DND-41 (cell line): ENCODE measurements at regions not wholly inside any gene's neighbourhood (a gene's known extent, or its start where the extent isn't known, plus 50 kb on each side); places are given as distances from the start of the nearest gene placed in this dataset.
A peak's percentile ranks its signal among the peaks of the same experiment; 100 is the strongest.

Source experiments
- ATAC-seq: fragments of 200-7000 bp; cut with Tn5 transposase; 3 replicates; pipeline ENCODE4 v1.9.1; 2021; ENCODE audit warnings: low read depth; ENCODE audit not compliant: insufficient read depth
- DNase-seq: peaks from one replicate; pipeline ENCODE4 v3.0.0-alpha.2; 2020
- H2AFZ ChIP-seq: 2 replicates; pipeline ENCODE4 v1.6.0; 2012; ENCODE audit warnings: low read depth, low read length
- H3K27ac ChIP-seq: 2 replicates; pipeline ENCODE4 v1.5.1; 2012; ENCODE audit warnings: low read length, inconsistent platforms
- H3K27me3 ChIP-seq: fragments of 200-600 bp; sonication (generic); 2 replicates; pipeline ENCODE4 v1.6.0; 2012; ENCODE audit warnings: low read length, mild to moderate bottlenecking, inconsistent platforms; ENCODE audit not compliant: insufficient read depth, poor library complexity
- H3K36me3 ChIP-seq: 2 replicates; pipeline ENCODE4 v1.5.1; 2012; ENCODE audit warnings: low read length, inconsistent platforms; ENCODE audit not compliant: insufficient read depth
- H3K4me1 ChIP-seq: 2 replicates; pipeline ENCODE4 v1.5.1; 2012; ENCODE audit warnings: mild to moderate bottlenecking, low read length; ENCODE audit not compliant: insufficient read depth
- H3K4me2 ChIP-seq: 2 replicates; pipeline ENCODE4 v1.6.0; 2012; ENCODE audit warnings: mild to moderate bottlenecking, moderate library complexity, low read length, inconsistent platforms; ENCODE audit not compliant: insufficient read depth
- H3K4me3 ChIP-seq, 2 experiments: fragments of 200-600 bp in 1 of 2; shearing (Covaris generic) in 1 of 2; 2 replicates each; pipeline ENCODE4 v1.5.1; 2012 to 2016; ENCODE audit warnings: inconsistent platforms in 2 of 2, low read length in 2 of 2, mild to moderate bottlenecking in 2 of 2, low read depth in 1 of 2, moderate library complexity in 1 of 2
- H3K79me2 ChIP-seq: 2 replicates; pipeline ENCODE4 v1.6.0; 2012; ENCODE audit warnings: low read length, inconsistent platforms; ENCODE audit not compliant: insufficient read depth
- H3K9ac ChIP-seq: 2 replicates; pipeline ENCODE4 v1.6.0; 2012; ENCODE audit warnings: low read depth, mild to moderate bottlenecking, inconsistent platforms, low read length, moderate library complexity
- H3K9me3 ChIP-seq: 2 replicates; pipeline ENCODE4 v1.5.1; 2012; ENCODE audit warnings: low read length, moderate library complexity, mild to moderate bottlenecking, inconsistent platforms; ENCODE audit not compliant: insufficient read depth, severe bottlenecking
- H4K20me1 ChIP-seq: 2 replicates; pipeline ENCODE4 v1.6.0; 2012; ENCODE audit warnings: low read length; ENCODE audit not compliant: insufficient read depth
- EZH2 ChIP-seq: IDR thresholded peaks from 3 replicates; pipeline ENCODE4 v1.6.1; 2012; ENCODE audit warnings: borderline replicate concordance, low read depth, mild to moderate bottlenecking, moderate library complexity, low read length, inconsistent platforms; ENCODE audit not compliant: severe bottlenecking
- TF ChIP-seq, protein P1 (sequence below): IDR thresholded peaks from 2 replicates; pipeline ENCODE4 v1.5.1; 2012; ENCODE audit warnings: borderline replicate concordance, low read length, moderate library complexity, mild to moderate bottlenecking; ENCODE audit not compliant: poor library complexity, severe bottlenecking; ENCODE audit errors: extremely low read depth

DNA sequence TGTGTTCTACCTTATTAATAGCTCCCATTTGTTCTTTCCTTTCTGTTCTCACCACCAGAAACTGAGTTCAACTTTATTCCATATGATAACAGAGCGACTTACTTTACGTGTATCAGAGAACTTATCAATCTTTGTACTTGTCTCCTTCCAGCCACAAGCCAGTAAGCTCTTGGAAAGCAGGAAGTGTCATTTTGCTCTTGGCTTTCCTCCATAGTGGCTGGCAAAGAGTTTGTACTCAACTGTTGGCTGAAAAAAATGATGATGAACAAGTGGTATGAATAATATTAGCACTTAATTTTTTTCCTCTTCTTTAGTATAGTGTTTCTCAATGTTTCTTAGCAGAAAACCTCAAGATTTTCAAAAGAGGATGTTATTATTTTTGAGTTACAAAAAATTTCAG, 182.4 kb upstream of the TOM1L1 start:
- Histone ChIP-seq H3K79me2 (no peaks in the 10 kb centered on the region), H3K9ac (no peak overlapping the region), H3K9me3 (no peaks in the 10 kb centered on the region), H3K36me3 (no peaks in the 10 kb centered on the region), H3K4me3 (no peak overlapping the region), H3K27me3 (no peaks in the 10 kb centered on the region), H3K4me2 (no peak overlapping the region), H3K4me1 (no peaks in the 10 kb centered on the region), H2AFZ (no peak overlapping the region), H4K20me1 (no peaks in the 10 kb centered on the region), H3K27ac (no peak overlapping the region)
- ATAC-seq (no peak), DNase-seq (no peak)
- TF ChIP-seq, protein P1, sequence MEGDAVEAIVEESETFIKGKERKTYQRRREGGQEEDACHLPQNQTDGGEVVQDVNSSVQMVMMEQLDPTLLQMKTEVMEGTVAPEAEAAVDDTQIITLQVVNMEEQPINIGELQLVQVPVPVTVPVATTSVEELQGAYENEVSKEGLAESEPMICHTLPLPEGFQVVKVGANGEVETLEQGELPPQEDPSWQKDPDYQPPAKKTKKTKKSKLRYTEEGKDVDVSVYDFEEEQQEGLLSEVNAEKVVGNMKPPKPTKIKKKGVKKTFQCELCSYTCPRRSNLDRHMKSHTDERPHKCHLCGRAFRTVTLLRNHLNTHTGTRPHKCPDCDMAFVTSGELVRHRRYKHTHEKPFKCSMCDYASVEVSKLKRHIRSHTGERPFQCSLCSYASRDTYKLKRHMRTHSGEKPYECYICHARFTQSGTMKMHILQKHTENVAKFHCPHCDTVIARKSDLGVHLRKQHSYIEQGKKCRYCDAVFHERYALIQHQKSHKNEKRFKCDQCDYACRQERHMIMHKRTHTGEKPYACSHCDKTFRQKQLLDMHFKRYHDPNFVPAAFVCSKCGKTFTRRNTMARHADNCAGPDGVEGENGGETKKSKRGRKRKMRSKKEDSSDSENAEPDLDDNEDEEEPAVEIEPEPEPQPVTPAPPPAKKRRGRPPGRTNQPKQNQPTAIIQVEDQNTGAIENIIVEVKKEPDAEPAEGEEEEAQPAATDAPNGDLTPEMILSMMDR = no peak
- no peak for TF ChIP-seq EZH2

DNA sequence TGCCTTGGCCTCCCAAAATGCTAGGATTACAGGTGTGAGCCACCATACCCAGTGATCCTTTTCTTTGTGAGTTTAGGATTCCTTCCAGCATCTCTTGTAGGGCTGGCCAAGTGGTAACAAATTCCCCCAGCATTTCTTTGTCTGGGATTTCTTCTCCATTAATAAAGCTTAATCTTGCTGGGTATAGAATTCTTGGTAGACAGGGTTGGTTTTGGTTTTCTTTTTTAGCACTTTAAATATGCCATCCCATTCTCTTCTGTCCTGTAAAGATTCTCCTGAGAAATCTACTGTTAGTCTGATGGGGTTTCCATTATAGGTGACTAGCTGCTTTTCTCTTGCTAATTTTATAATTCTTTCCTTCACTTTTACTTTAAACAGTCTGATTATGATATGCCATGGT, 173.0 kb upstream of the TOM1L1 start:
- no peak overlapping the region for H3K27ac ChIP-seq
- DNase-seq (no peak), ATAC-seq (no peak)
- no peak overlapping the region for H3K4me3 ChIP-seq
- no peak overlapping the region for H2AFZ ChIP-seq
- no peaks in the 10 kb centered on the region for H4K20me1 ChIP-seq
- H3K9me3 ChIP-seq = peaks cover 9% of the 10 kb centered on the region
- no peak overlapping the region for H3K4me2 ChIP-seq
- no peak overlapping the region for H3K9ac ChIP-seq
- H3K4me1 ChIP-seq = no peaks in the 10 kb centered on the region
- no peaks in the 10 kb centered on the region for H3K27me3 ChIP-seq
- H3K79me2 ChIP-seq = no peaks in the 10 kb centered on the region
- no peaks in the 10 kb centered on the region for H3K36me3 ChIP-seq
- TF ChIP-seq, protein P1 = no peak
- TF ChIP-seq EZH2 = no peak

DNA sequence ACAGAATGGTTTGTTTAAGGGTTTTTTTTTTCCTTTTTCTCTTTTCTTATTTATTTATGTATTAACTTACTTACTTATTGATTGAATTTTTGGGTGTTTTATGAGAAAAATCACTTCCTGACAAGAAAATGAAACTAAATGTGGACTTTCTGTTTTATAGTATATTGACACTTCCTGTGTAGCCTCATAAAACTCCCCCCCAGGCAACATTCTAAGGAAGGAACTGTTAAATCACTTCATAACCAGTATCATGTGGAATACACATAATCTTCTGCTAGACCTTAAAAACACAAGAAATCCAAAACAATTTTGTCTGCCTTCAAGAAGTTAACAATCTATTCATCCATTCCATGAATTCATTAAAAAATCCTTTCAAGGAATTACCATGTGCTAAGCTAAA, 164.1 kb upstream of the TOM1L1 start:
- no peak overlapping the region for H3K9ac ChIP-seq
- H3K4me2 ChIP-seq = peak overlapping the region; percentile 30; the same call in 1 of the 2 replicates
- ATAC-seq = no peak
- no peaks in the 10 kb centered on the region for H3K79me2 ChIP-seq
- peak overlapping the region; percentile 47; the same call in 1 of the 2 replicates for H2AFZ ChIP-seq
- no peak for DNase-seq
- TF ChIP-seq, protein P1 = no peak
- no peak for TF ChIP-seq EZH2
- H3K4me3 ChIP-seq = no peak overlapping the region
- H3K27me3 ChIP-seq = no peaks in the 10 kb centered on the region
- no peaks in the 10 kb centered on the region for H3K4me1 ChIP-seq
- no peak overlapping the region for H3K27ac ChIP-seq
- no peaks in the 10 kb centered on the region for H3K36me3 ChIP-seq
- H3K9me3 ChIP-seq = no peaks in the 10 kb centered on the region
- H4K20me1 ChIP-seq = no peaks in the 10 kb centered on the region

GRCh38 chr17:54738496-54738895, 162.2 kb upstream of the TOM1L1 start:
- Histone ChIP-seq H3K27ac (no peak overlapping the region), H3K36me3 (no peaks in the 10 kb centered on the region), H3K79me2 (no peaks in the 10 kb centered on the region), H2AFZ (no peak overlapping the region), H3K9ac (no peak overlapping the region), H3K4me1 (no peaks in the 10 kb centered on the region), H3K4me3 (no peak overlapping the region), H3K9me3 (no peaks in the 10 kb centered on the region), H3K4me2 (no peak overlapping the region), H4K20me1 (no peaks in the 10 kb centered on the region), H3K27me3 (no peaks in the 10 kb centered on the region)
- TF ChIP-seq EZH2 = no peak
- TF ChIP-seq, protein P1 = no peak
- DNase-seq (no peak), ATAC-seq (no peak)
